ENCODE measurements at regions not wholly inside any gene's neighbourhood (a gene's known extent, or its start where the extent isn't known, plus 50 kb on each side); places are given as distances from the start of the nearest gene placed in this dataset.

GRCh38 chr5:17810734-17811133 is 176.5 kb downstream of the TAF11L14 start:
- no peak for TF ChIP-seq POLR2A (IDR thresholded peaks at IDR 0.05)
- TF ChIP-seq, protein P1, sequence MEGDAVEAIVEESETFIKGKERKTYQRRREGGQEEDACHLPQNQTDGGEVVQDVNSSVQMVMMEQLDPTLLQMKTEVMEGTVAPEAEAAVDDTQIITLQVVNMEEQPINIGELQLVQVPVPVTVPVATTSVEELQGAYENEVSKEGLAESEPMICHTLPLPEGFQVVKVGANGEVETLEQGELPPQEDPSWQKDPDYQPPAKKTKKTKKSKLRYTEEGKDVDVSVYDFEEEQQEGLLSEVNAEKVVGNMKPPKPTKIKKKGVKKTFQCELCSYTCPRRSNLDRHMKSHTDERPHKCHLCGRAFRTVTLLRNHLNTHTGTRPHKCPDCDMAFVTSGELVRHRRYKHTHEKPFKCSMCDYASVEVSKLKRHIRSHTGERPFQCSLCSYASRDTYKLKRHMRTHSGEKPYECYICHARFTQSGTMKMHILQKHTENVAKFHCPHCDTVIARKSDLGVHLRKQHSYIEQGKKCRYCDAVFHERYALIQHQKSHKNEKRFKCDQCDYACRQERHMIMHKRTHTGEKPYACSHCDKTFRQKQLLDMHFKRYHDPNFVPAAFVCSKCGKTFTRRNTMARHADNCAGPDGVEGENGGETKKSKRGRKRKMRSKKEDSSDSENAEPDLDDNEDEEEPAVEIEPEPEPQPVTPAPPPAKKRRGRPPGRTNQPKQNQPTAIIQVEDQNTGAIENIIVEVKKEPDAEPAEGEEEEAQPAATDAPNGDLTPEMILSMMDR (IDR thresholded peaks at IDR 0.05), result no peak
- no peak for TF ChIP-seq POLR2AphosphoS5 (IDR thresholded peaks at IDR 0.05; ENCODE audit: insufficient read depth in 1 of 2, low read depth in 1 of 2)

Measured in vagina (tissue), 2 donors.